Immature natural killer cell (primary cell): ENCODE measurements at regions not wholly inside any gene's neighbourhood (a gene's known extent, or its start where the extent isn't known, plus 50 kb on each side); places are given as distances from the start of the nearest gene placed in this dataset.

ENCODE experiments used
- DNase-seq, 3 donors: peaks; one replicate each; pipeline ENCODE4 v3.0.0; 2022; ENCODE audit warnings: mixed read lengths in 1 of 3
- H3K27ac Mint-ChIP-seq, 6 donors: one replicate each; pipeline ENCODE4 v1.8.0; 2020; ENCODE audit warnings: mixed read lengths in 6 of 6, mild to moderate bottlenecking in 5 of 6, inconsistent platforms in 4 of 6, moderate library complexity in 3 of 6
- H3K27me3 Mint-ChIP-seq, 3 donors: one replicate each; pipeline ENCODE4 v1.8.0; 2020 to 2021; ENCODE audit warnings: low read depth in 3 of 3, mild to moderate bottlenecking in 3 of 3, mixed read lengths in 3 of 3, moderate library complexity in 3 of 3, inconsistent platforms in 1 of 3
- H3K36me3 Mint-ChIP-seq, 3 donors: one replicate each; pipeline ENCODE4 v1.8.0; 2020; ENCODE audit warnings: mixed read lengths in 3 of 3, inconsistent platforms in 2 of 3, mild to moderate bottlenecking in 2 of 3
- H3K4me1 Mint-ChIP-seq, 2 donors: one replicate each; pipeline ENCODE4 v1.8.0; 2020; ENCODE audit warnings: inconsistent platforms in 2 of 2, mild to moderate bottlenecking in 2 of 2, mixed read lengths in 2 of 2, moderate library complexity in 1 of 2
- H3K4me3 Mint-ChIP-seq, 5 donors: one replicate each; pipeline ENCODE4 v1.8.0; 2020; ENCODE audit warnings: mild to moderate bottlenecking in 5 of 5, mixed read lengths in 5 of 5, inconsistent platforms in 3 of 5, moderate library complexity in 3 of 5
- H3K9me3 Mint-ChIP-seq, 6 donors: one replicate each; pipeline ENCODE4 v1.8.0; 2020; ENCODE audit warnings: mild to moderate bottlenecking in 6 of 6, mixed read lengths in 6 of 6, inconsistent platforms in 4 of 6, moderate library complexity in 3 of 6

GRCh38 chr6:142685852-142686506, 259.0 kb downstream of the HIVEP2 start:
- DNase-seq = no peak
- peaks cover 0 to 5% (median 0%) of the 10 kb centered on the region in 3 donors for H3K27me3 Mint-ChIP-seq
- no peak overlapping the region for H3K27ac Mint-ChIP-seq
- H3K36me3 Mint-ChIP-seq = no peaks in the 10 kb centered on the region
- no peaks in the 10 kb centered on the region for H3K9me3 Mint-ChIP-seq
- H3K4me1 Mint-ChIP-seq = no peaks in the 10 kb centered on the region
- H3K4me3 Mint-ChIP-seq = no peak overlapping the region

DNA sequence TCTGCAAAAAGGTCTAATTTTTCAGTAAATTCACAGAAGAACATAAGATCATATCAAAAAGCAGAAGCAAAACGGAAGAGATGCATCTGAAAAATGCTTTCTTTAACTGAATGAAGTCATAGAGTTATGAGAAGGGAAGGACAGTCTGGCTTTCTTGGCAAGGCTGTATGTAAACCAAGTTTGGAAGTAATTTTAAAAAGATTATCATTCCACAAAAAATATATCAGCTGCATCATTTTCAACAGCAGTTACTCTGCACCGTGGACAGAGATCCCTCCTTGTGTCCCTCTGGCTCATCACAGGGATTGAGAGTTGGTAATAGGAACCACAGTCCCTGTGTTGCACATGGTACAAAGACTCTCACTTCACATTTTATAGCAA, 258.5 kb downstream of the HIVEP2 start:
- no peak for DNase-seq
- no peak overlapping the region for H3K4me3 Mint-ChIP-seq
- no peaks in the 10 kb centered on the region for H3K36me3 Mint-ChIP-seq
- peaks cover 0 to 5% (median 0%) of the 10 kb centered on the region in 3 donors for H3K27me3 Mint-ChIP-seq
- no peak overlapping the region for H3K27ac Mint-ChIP-seq
- no peaks in the 10 kb centered on the region for H3K9me3 Mint-ChIP-seq
- no peaks in the 10 kb centered on the region for H3K4me1 Mint-ChIP-seq

- H3K27me3 Mint-ChIP-seq = peaks cover 0 to 2% (median 1%) of the 10 kb centered on the region in 3 donors
- H3K4me3 Mint-ChIP-seq = no peak overlapping the region
- H3K36me3 Mint-ChIP-seq = no peaks in the 10 kb centered on the region
- peaks cover 0 to 3% of the 10 kb centered on the region in 2 donors for H3K4me1 Mint-ChIP-seq
- H3K27ac Mint-ChIP-seq = no peak overlapping the region
- H3K9me3 Mint-ChIP-seq = no peaks in the 10 kb centered on the region
- DNase-seq = peak; percentile 49 to 57 (median 50)
Measured at GRCh38 chr6:142692942-142693341, 252.0 kb downstream of the HIVEP2 start.

- Mint-ChIP-seq H3K4me1 (peaks cover 0 to 3% of the 10 kb centered on the region in 2 donors), H3K27ac (no peak overlapping the region), H3K27me3 (peaks cover 0 to 2% (median 1%) of the 10 kb centered on the region in 3 donors), H3K36me3 (no peaks in the 10 kb centered on the region), H3K4me3 (no peak overlapping the region), H3K9me3 (no peaks in the 10 kb centered on the region)
- DNase-seq = no peak
Measured at GRCh38 chr6:142693441-142693840, 251.5 kb downstream of the HIVEP2 start.

GRCh38 chr6:142694054-142694453, 250.9 kb downstream of the HIVEP2 start:
- Mint-ChIP-seq H3K36me3 (no peaks in the 10 kb centered on the region), H3K27ac (no peak overlapping the region), H3K4me3 (no peak overlapping the region), H3K9me3 (no peaks in the 10 kb centered on the region), H3K27me3 (peaks cover 0 to 2% (median 1%) of the 10 kb centered on the region in 3 donors), H3K4me1 (peaks cover 0 to 3% of the 10 kb centered on the region in 2 donors)
- no peak for DNase-seq

DNA sequence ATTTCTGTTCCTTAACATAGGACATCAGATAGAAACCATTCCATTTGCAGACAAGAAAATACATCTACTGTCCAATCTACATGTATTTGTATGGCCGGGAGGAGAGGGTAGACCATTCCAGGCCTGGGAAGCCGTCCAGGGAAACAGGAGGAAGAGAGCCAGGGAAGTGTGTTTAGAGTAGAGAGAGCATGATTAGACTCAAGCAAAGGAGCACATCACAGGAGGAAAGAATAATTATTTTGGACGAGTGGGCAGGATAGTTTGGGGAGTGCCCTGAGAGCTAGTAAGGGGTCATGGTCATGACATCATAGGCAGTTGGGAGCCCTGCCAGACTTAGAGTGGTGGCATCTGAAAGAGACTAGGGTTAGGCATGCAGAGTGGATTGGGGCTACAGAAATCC, 250.0 kb downstream of the HIVEP2 start:
- Mint-ChIP-seq H3K27me3 (peaks cover under 1 to 2% (median 1%) of the 10 kb centered on the region in 3 donors), H3K4me1 (peaks cover 0 to 3% of the 10 kb centered on the region in 2 donors), H3K4me3 (no peak overlapping the region), H3K27ac (no peak overlapping the region), H3K9me3 (no peaks in the 10 kb centered on the region), H3K36me3 (no peaks in the 10 kb centered on the region)
- DNase-seq = no peak

GRCh38 chr6:142696123-142697000, 248.6 kb downstream of the HIVEP2 start:
- no peaks in the 10 kb centered on the region for H3K36me3 Mint-ChIP-seq
- no peak overlapping the region for H3K27ac Mint-ChIP-seq
- no peak overlapping the region for H3K4me3 Mint-ChIP-seq
- no peaks in the 10 kb centered on the region for H3K9me3 Mint-ChIP-seq
- H3K4me1 Mint-ChIP-seq = peaks cover 0 to 3% of the 10 kb centered on the region in 2 donors
- DNase-seq = no peak
- H3K27me3 Mint-ChIP-seq = peaks cover 1 to 2% (median 2%) of the 10 kb centered on the region in 3 donors

DNA sequence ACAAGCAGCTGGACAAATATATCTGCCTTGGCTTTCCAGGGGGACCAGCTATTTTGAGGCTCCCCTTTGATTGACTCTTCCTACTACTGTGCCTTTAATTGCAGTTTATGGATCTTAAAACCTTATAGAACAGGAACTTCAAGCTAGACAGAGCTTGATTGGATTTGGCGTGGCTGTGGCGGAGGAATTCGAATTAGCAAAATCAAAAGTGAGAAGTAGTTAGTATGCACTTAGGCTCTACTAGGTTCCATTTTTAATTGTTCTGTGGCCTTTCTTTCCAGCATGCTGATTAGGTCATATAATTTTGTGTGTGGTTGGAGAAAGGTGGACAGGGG, 248.0 kb downstream of the HIVEP2 start:
- Mint-ChIP-seq H3K4me1 (peaks cover 0 to 3% of the 10 kb centered on the region in 2 donors), H3K36me3 (no peaks in the 10 kb centered on the region), H3K27ac (no peak overlapping the region), H3K27me3 (peaks cover 1 to 2% (median 2%) of the 10 kb centered on the region in 3 donors), H3K4me3 (no peak overlapping the region), H3K9me3 (no peaks in the 10 kb centered on the region)
- DNase-seq = no peak

DNA sequence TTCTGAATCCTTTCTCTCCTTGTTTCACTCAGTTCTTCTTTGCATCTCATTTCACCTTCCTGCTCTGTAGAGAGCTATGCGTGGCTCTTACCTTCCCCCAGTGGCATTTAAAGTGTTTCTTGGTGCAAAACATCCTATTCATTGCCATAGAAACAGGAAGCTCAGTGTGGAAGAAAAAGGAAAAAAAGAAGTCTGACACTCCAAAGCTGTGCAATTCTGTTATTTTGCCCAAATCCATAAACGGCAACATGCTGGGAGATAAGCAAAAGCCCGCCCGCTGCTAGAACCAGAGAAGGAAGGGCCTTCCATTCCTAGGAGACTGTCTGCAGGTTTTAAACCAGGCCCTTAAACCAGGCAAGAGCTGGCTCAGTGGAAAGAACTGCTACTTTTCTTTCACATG, 247.1 kb downstream of the HIVEP2 start:
- Mint-ChIP-seq H3K27me3 (peaks cover 0 to 2% (median 0%) of the 10 kb centered on the region in 3 donors), H3K27ac (no peak overlapping the region), H3K9me3 (no peaks in the 10 kb centered on the region), H3K4me3 (no peak overlapping the region), H3K36me3 (no peaks in the 10 kb centered on the region), H3K4me1 (peaks cover 4 to 9% of the 10 kb centered on the region in 2 donors)
- DNase-seq = no peak

GRCh38 chr6:142698751-142699150, 246.2 kb downstream of the HIVEP2 start:
- peaks cover 0 to 2% (median 0%) of the 10 kb centered on the region in 3 donors for H3K27me3 Mint-ChIP-seq
- peaks cover 1 to 9% of the 10 kb centered on the region in 2 donors for H3K4me1 Mint-ChIP-seq
- no peak overlapping the region for H3K4me3 Mint-ChIP-seq
- H3K27ac Mint-ChIP-seq = no peak overlapping the region
- no peaks in the 10 kb centered on the region for H3K36me3 Mint-ChIP-seq
- no peak for DNase-seq
- no peaks in the 10 kb centered on the region for H3K9me3 Mint-ChIP-seq

GRCh38 chr6:142699391-142699790, 245.6 kb downstream of the HIVEP2 start:
- Mint-ChIP-seq H3K27me3 (peaks cover 0 to 2% (median 0%) of the 10 kb centered on the region in 3 donors), H3K4me1 (peaks cover 1 to 9% of the 10 kb centered on the region in 2 donors), H3K4me3 (no peak overlapping the region), H3K27ac (no peak overlapping the region), H3K36me3 (no peaks in the 10 kb centered on the region), H3K9me3 (no peaks in the 10 kb centered on the region)
- no peak for DNase-seq

DNA sequence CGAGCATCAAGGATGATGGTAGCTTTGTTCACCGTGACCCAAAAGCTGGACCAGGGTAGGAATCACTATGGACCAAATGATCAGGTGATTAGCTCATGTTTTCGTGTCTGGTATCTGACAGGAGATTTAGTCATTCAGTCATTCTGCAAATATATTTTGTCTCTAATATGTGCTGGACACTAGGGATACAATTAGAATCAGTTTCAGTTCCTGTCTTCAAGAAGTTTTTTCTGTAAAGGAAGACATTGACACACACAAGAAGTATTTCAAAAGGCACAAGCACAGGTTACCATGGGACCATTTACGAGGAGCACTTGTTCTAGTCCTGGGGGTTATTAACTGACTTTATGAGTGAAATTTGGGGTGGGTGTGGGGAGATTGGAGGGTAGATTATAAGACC, 244.9 kb downstream of the HIVEP2 start:
- no peak for DNase-seq
- no peaks in the 10 kb centered on the region for H3K9me3 Mint-ChIP-seq
- peaks cover 1 to 9% of the 10 kb centered on the region in 2 donors for H3K4me1 Mint-ChIP-seq
- no peaks in the 10 kb centered on the region for H3K36me3 Mint-ChIP-seq
- H3K27me3 Mint-ChIP-seq = peaks cover 0 to 2% (median 0%) of the 10 kb centered on the region in 3 donors
- no peak overlapping the region for H3K27ac Mint-ChIP-seq
- no peak overlapping the region for H3K4me3 Mint-ChIP-seq

- peaks cover 0 to 2% (median 0%) of the 10 kb centered on the region in 3 donors for H3K27me3 Mint-ChIP-seq
- H3K27ac Mint-ChIP-seq = no peak overlapping the region
- no peaks in the 10 kb centered on the region for H3K9me3 Mint-ChIP-seq
- H3K4me1 Mint-ChIP-seq = peaks cover 1 to 9% of the 10 kb centered on the region in 2 donors
- no peak for DNase-seq
- no peaks in the 10 kb centered on the region for H3K36me3 Mint-ChIP-seq
- H3K4me3 Mint-ChIP-seq = no peak overlapping the region
Measured at GRCh38 chr6:142700671-142701312, 244.2 kb downstream of the HIVEP2 start.
